Peyer's patch (tissue), 4 donors: ENCODE measurements at regions not wholly inside any gene's neighbourhood (a gene's known extent, or its start where the extent isn't known, plus 50 kb on each side); places are given as distances from the start of the nearest gene placed in this dataset.

Experiments used
- POLR2A ChIP-seq, 2 donors: fragments of 450-650 bp; IDR thresholded peaks; one replicate each; pipeline ENCODE4 v1.5.1; 2017; ENCODE audit warnings: antibody characterized with exemption in 2 of 2, mild to moderate bottlenecking in 2 of 2, moderate library complexity in 2 of 2
- TF ChIP-seq, protein P1 (sequence below), 6 experiments: fragments of 450-650 bp in 4 of 6; fragments of 200-600 bp in 2 of 6; sonication (generic) in 1 of 6; IDR thresholded peaks; one replicate each; pipeline ENCODE4 v1.5.1; 2017 to 2019; ENCODE audit warnings: antibody characterized with exemption in 6 of 6, mild to moderate bottlenecking in 3 of 6, moderate library complexity in 1 of 6

DNA sequence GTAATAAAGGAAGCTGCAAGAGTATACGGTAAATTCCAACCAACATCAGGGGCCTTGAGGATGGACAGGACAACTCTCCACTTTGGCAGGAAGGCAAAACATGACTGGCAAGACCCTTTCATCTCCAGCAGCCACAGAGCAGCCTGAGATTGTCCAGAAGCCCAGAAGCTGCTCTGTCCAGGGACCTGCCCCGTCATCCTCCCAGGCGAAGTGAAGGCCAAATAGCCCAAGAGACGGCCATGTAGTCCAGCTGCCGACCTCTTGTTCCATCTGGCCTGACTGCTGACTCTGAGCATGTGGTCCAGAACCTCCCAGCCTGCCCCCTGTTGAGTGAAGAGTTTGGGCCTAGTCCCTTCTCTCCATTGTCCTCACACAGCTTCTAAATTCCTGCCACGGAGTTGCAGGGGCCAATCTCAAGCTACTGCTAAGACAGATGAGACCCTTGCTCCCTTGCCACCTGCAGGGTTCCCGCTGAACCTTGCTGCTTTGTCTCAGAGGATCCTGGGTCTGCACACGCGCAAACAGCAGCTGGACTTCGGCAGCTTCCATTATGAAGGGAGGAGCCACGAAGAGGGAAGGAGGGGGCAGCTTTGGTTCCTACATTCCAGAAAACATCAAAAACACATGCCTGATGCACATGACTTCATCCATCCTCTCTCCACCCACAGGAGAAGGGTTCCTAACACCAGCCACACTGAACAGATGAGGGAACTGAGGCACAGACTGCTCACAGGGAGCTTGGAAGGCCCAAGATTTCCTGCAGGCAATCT is 196.9 kb downstream of the KATNAL1 start:
- TF ChIP-seq, protein P1, sequence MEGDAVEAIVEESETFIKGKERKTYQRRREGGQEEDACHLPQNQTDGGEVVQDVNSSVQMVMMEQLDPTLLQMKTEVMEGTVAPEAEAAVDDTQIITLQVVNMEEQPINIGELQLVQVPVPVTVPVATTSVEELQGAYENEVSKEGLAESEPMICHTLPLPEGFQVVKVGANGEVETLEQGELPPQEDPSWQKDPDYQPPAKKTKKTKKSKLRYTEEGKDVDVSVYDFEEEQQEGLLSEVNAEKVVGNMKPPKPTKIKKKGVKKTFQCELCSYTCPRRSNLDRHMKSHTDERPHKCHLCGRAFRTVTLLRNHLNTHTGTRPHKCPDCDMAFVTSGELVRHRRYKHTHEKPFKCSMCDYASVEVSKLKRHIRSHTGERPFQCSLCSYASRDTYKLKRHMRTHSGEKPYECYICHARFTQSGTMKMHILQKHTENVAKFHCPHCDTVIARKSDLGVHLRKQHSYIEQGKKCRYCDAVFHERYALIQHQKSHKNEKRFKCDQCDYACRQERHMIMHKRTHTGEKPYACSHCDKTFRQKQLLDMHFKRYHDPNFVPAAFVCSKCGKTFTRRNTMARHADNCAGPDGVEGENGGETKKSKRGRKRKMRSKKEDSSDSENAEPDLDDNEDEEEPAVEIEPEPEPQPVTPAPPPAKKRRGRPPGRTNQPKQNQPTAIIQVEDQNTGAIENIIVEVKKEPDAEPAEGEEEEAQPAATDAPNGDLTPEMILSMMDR (IDR thresholded peaks at IDR 0.05), result no peak
- no peak for TF ChIP-seq POLR2A (IDR thresholded peaks at IDR 0.05)
